ENCODE measurements at regions not wholly inside any gene's neighbourhood (a gene's known extent, or its start where the extent isn't known, plus 50 kb on each side); places are given as distances from the start of the nearest gene placed in this dataset.
"Not testable (repeated sequence)": the region's sequence is repeated elsewhere in the genome, so short reads cannot be mapped to it uniquely, and the experiment has no call there.

GRCh38 chr1:149658175-149658574 lies 74.5 kb downstream of the PPIAL4C start:
- not testable (repeated sequence) for TF ChIP-seq CTCF (IDR thresholded peaks at IDR 0.05); HMGXB4 (CRISPR knock-in tag; IDR thresholded peaks at IDR 0.05; ENCODE audit: borderline replicate concordance); EP300 (IDR thresholded peaks at IDR 0.05)
